ENCODE measurements at regions not wholly inside any gene's neighbourhood (a gene's known extent, or its start where the extent isn't known, plus 50 kb on each side); places are given as distances from the start of the nearest gene placed in this dataset.

DNA sequence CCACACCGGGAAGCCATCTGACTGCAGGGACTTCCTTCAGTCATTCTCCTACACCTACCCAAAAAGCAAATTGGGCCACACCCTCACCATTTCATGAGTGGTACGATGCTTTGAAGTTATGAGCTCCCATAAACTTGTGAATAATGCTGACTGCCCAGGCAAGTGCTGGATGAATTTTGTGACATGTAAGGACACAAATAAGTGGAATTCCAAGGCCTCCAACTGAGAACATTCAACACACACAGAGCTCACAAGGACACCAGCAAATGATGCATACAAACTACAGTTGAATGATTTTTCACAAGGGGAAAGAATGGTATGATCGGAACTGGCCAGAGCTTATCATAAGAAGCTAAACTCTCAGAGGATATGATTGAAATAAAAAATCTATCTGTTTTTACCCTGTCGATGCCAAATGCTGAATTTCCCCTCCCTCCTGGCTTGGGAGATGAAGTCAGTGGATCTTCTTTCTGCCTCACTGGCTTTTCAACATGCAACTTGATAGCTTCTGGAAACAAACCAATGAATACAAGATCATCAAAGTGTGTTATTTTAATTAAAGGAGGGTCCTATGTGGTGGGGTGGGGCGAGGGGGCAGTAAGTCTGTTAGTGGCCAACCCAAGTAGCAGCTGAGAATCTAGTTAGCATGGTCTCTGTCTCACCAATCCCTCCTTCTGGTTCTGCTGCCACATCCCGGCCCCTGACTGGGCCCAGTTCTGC lies 123.8 kb downstream of the WT1 start:
- TF ChIP-seq, protein P1, sequence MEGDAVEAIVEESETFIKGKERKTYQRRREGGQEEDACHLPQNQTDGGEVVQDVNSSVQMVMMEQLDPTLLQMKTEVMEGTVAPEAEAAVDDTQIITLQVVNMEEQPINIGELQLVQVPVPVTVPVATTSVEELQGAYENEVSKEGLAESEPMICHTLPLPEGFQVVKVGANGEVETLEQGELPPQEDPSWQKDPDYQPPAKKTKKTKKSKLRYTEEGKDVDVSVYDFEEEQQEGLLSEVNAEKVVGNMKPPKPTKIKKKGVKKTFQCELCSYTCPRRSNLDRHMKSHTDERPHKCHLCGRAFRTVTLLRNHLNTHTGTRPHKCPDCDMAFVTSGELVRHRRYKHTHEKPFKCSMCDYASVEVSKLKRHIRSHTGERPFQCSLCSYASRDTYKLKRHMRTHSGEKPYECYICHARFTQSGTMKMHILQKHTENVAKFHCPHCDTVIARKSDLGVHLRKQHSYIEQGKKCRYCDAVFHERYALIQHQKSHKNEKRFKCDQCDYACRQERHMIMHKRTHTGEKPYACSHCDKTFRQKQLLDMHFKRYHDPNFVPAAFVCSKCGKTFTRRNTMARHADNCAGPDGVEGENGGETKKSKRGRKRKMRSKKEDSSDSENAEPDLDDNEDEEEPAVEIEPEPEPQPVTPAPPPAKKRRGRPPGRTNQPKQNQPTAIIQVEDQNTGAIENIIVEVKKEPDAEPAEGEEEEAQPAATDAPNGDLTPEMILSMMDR (IDR thresholded peaks at IDR 0.05; ENCODE audit: low read depth, low read length) = no peak

GRCh38 chr11:32312206-32312817 lies 123.0 kb downstream of the WT1 start:
- peak; percentile 46 to 75 for DNase-seq (ENCODE audit: low read depth in 2 of 2)
- H3K4me3 ChIP-seq (replicated peaks in 1 of 2; ENCODE audit: low read depth in 2 of 2, low read length in 2 of 2) = peak overlapping the region in 1 of 2 donors; percentile 18
- TF ChIP-seq, protein P1 (IDR thresholded peaks at IDR 0.05; ENCODE audit: low read depth, low read length) = no peak

More for the DNA sequence above, 123.8 kb downstream of the WT1 start:
- no peak overlapping the region for H3K4me3 ChIP-seq (replicated peaks in 1 of 2; ENCODE audit: low read depth in 2 of 2, low read length in 2 of 2)
- no peak for DNase-seq (ENCODE audit: low read depth in 2 of 2)

DNA sequence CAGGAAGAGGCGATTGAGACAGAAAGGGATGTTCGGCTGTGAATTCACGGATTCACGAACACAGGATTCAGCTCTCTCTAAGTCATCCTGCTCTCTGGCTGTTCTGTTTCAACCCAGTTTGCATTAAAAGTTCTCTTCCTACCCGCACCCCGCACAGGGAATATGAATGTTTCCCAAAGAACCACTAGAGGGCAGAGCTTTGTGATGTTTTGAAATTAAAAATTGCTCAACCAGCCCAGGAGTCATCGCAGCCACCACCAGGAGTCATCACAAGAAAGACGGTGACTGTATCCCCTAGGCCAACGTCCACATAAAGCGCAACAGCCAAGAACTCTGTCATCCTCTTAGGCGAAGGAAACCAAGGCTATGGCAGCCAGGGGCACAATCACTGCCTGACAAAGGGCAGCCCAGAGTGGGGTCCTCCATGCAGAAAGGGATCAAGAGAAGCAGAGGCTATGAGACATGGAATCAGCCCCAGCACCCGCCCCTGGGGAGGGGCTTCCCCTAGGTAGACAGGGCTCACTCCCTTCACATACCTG lies 122.4 kb downstream of the WT1 start:
- peak overlapping the region in 1 of 2 donors; percentile 18 for H3K4me3 ChIP-seq (replicated peaks in 1 of 2; ENCODE audit: low read depth in 2 of 2, low read length in 2 of 2)
- TF ChIP-seq, protein P1 (IDR thresholded peaks at IDR 0.05; ENCODE audit: low read depth, low read length) = peak; percentile 72
- peak; percentile 78 to 94 for DNase-seq (ENCODE audit: low read depth in 2 of 2)

DNA sequence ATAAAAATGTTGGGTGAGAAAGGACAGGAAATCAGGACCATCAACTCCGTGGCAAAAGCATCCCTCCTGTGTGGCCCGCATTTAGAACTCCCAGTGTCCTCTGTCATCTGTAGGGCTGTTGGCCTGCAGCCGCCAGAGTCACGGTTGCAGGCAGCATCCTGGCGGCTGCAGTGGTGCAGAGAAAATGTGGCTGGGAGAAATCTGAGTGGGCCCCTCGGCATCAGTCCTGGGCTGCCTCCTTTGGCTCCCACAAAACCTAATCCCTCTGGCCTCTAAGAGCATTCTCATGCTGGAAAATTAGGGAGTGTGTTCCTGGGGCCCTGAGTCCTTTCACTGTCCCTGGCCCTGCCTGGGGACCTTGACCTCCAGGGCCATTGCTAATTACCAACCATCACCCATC lies 121.9 kb downstream of the WT1 start:
- no peak for DNase-seq (ENCODE audit: low read depth in 2 of 2)
- no peak overlapping the region for H3K4me3 ChIP-seq (replicated peaks in 1 of 2; ENCODE audit: low read depth in 2 of 2, low read length in 2 of 2)
- TF ChIP-seq, protein P1 (IDR thresholded peaks at IDR 0.05; ENCODE audit: low read depth, low read length) = no peak

- DNase-seq (ENCODE audit: low read depth in 2 of 2) = no peak
- TF ChIP-seq, protein P1 (IDR thresholded peaks at IDR 0.05; ENCODE audit: low read depth, low read length) = no peak
- H3K4me3 ChIP-seq (replicated peaks in 1 of 2; ENCODE audit: low read depth in 2 of 2, low read length in 2 of 2) = no peak overlapping the region
Observed at GRCh38 chr11:32315121-32315520, 120.2 kb downstream of the WT1 start.

GRCh38 chr11:32316232-32316631 lies 119.1 kb downstream of the WT1 start:
- TF ChIP-seq, protein P1 (IDR thresholded peaks at IDR 0.05; ENCODE audit: low read depth, low read length) = no peak

More at GRCh38 chr11:32316232-32316631, 119.1 kb downstream of the WT1 start:
- no peak for DNase-seq (ENCODE audit: low read depth in 2 of 2)
- no peak overlapping the region for H3K4me3 ChIP-seq (replicated peaks in 1 of 2; ENCODE audit: low read depth in 2 of 2, low read length in 2 of 2)

All from cardiac fibroblast (primary cell).